Astrocyte (in vitro differentiated cells and primary cell): ENCODE measurements at regions not wholly inside any gene's neighbourhood (a gene's known extent, or its start where the extent isn't known, plus 50 kb on each side); places are given as distances from the start of the nearest gene placed in this dataset.

Experiments
- CTCF ChIP-seq: IDR thresholded peaks from 2 replicates; pipeline ENCODE4 v1.5.1; 2011; ENCODE audit warnings: low read depth, mild to moderate bottlenecking, inconsistent platforms, low read length, moderate library complexity; ENCODE audit not compliant: insufficient read depth
- EZH2 ChIP-seq: IDR thresholded peaks from 2 replicates; pipeline ENCODE4 v1.6.1; 2012; ENCODE audit warnings: mild to moderate bottlenecking, low read length, inconsistent platforms; ENCODE audit not compliant: insufficient read depth

GRCh38 chr16:24626256-24626655 lies 86.9 kb downstream of the RBBP6 start:
- TF ChIP-seq CTCF (no peak), EZH2 (no peak)
